GM12864 (cell line): ENCODE measurements at regions not wholly inside any gene's neighbourhood (a gene's known extent, or its start where the extent isn't known, plus 50 kb on each side); places are given as distances from the start of the nearest gene placed in this dataset.

Experiments used
- DNase-seq: peaks from one replicate; pipeline ENCODE4 v3.0.0-alpha.2; 2011; ENCODE audit warnings: low read depth
- H3K4me3 ChIP-seq: 2 replicates; pipeline ENCODE4 v1.5.1; 2011; ENCODE audit warnings: mild to moderate bottlenecking, low read depth, low read length, control low read depth
- TF ChIP-seq, protein P1 (sequence below): IDR thresholded peaks from 2 replicates; pipeline ENCODE4 v1.5.1; 2011; ENCODE audit warnings: low read depth, mild to moderate bottlenecking, moderate library complexity, low read length, control low read depth, inconsistent platforms; ENCODE audit errors: missing control alignments

DNA sequence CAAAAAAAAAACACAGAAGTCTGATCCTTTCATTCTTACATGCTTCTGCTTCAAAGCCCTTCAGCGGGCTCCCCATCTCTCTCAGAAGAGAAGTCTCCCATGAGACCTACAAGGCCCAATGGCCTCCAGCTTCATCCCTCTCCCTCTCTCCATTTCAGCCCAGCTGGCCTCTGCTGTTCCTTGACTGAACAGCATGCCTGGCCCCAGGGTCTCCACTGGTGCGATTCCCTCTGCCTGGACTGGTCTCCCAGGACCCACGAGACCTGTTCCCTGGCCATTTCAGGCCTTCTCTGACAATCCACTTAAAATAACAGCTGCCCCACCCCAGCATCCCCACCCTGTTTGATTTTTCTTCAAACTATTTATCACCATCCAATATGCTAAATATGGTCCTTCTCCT is 91.2 kb downstream of the AIPL1 start:
- DNase-seq: no peak
- TF ChIP-seq, protein P1, sequence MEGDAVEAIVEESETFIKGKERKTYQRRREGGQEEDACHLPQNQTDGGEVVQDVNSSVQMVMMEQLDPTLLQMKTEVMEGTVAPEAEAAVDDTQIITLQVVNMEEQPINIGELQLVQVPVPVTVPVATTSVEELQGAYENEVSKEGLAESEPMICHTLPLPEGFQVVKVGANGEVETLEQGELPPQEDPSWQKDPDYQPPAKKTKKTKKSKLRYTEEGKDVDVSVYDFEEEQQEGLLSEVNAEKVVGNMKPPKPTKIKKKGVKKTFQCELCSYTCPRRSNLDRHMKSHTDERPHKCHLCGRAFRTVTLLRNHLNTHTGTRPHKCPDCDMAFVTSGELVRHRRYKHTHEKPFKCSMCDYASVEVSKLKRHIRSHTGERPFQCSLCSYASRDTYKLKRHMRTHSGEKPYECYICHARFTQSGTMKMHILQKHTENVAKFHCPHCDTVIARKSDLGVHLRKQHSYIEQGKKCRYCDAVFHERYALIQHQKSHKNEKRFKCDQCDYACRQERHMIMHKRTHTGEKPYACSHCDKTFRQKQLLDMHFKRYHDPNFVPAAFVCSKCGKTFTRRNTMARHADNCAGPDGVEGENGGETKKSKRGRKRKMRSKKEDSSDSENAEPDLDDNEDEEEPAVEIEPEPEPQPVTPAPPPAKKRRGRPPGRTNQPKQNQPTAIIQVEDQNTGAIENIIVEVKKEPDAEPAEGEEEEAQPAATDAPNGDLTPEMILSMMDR: no peak

DNA sequence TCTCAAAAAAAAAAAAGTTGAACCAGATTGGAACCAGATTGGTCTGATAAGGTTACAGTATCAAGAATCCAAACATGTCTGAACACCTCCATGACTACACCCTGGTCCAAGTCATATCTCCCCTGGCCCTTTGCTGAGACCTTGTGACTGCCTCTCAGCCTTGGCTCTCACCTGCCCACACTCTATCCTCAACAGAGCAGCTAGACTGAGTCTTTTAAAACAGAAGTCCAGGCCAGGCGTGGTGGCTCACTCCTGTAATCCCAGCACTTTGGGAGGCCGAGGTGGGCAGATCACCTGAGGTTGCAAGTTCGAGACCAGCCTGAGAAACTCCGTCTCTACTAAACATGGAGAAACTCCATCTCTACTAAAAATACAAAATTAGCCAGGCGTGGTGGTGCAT is 91.7 kb downstream of the AIPL1 start:
- DNase-seq: no peak
- H3K4me3 ChIP-seq: no peak overlapping the region
- TF ChIP-seq, protein P1: no peak

More for the DNA sequence above, 91.2 kb downstream of the AIPL1 start:
- no peak overlapping the region for H3K4me3 ChIP-seq

DNA sequence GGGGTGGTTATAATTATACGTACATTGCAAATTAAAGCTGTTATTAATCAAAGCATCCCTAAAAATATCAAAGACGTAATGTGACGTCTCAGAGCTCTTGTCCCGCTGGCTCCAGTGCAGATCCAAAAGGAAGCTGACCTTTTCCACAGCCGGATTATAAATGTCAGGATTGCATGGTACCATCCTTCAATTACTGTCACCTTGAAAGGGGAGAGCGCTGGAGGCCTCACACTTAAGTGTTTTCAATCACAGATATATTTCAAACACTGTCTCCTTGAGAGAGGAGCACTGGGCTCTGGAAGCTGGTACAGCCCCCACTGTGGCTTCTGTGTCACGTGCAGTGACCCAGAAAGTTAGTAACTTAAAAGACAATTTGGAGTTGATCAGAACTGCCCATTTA is 94.2 kb downstream of the AIPL1 start:
- TF ChIP-seq, protein P1: no peak
- no peak for DNase-seq
- H3K4me3 ChIP-seq: no peak overlapping the region

- no peak for DNase-seq
- H3K4me3 ChIP-seq: no peak overlapping the region
- TF ChIP-seq, protein P1: no peak
Observed at GRCh38 chr17:6334386-6334785, 100.5 kb downstream of the AIPL1 start.

GRCh38 chr17:6330936-6331335 is 104.0 kb downstream of the AIPL1 start:
- DNase-seq: no peak
- H3K4me3 ChIP-seq: no peak overlapping the region
- TF ChIP-seq, protein P1: no peak

DNA sequence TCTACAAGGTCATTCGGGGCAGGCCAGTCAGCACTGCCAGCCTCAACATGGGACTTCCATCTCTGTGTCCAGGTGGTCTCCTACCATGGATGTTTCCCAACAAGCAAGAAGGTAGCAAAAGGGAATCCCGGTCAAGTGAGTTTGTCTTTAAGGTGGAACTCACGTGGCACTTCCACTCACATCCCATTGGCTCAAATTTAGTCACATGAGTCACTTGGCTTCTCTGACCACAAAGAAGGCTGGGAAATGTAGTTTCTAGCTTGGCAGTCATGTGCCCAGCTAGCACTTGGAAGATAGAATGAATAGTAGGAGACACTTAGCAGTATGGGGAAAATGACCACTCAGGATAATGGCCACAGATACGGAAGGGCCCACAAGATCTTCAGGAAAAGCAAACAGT is 106.6 kb downstream of the AIPL1 start:
- TF ChIP-seq, protein P1: no peak
- DNase-seq: peak; percentile 7
- no peak overlapping the region for H3K4me3 ChIP-seq

GRCh38 chr17:6327007-6327406 is 107.9 kb downstream of the AIPL1 start:
- no peak for DNase-seq
- H3K4me3 ChIP-seq: no peak overlapping the region
- TF ChIP-seq, protein P1: no peak
